ENCODE measurements at regions not wholly inside any gene's neighbourhood (a gene's known extent, or its start where the extent isn't known, plus 50 kb on each side); places are given as distances from the start of the nearest gene placed in this dataset.

DNA sequence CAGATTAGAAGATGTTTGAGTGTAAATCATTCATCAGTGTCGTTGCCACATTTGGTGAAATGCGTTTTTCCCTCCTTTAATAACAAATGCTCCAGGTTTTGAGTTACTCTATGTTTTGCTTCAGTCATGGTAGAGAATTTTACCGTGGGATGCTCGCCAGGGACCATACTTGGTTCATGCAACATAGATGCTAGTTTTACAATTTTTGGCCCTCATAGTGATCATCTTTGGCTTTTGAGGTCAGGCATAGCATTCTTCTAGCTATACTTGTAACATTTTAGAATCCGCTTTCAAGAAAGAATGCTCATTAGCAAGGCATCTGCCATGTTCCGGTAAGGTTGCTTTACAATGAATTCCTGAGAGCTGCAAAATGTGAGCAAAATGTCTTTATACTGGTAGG lies 147.2 kb downstream of the SPCS3 start:
- peaks cover 4% of the 10 kb centered on the region for H3K9me3 Mint-ChIP-seq (ENCODE audit: low read depth)
- H3K36me3 Mint-ChIP-seq (ENCODE audit: insufficient read depth): no peaks in the 10 kb centered on the region
- no peak overlapping the region for H3K4me3 Mint-ChIP-seq (ENCODE audit: low read depth)
- no peak overlapping the region for H3K27ac Mint-ChIP-seq
- no peak for TF ChIP-seq CTCF (IDR thresholded peaks at IDR 0.05; ENCODE audit: unreplicated experiment)
- H3K27me3 Mint-ChIP-seq: no peaks in the 10 kb centered on the region
- DNase-seq (ENCODE audit: low spot score, unreplicated experiment): no peak
- H3K4me1 Mint-ChIP-seq (ENCODE audit: low read depth): no peaks in the 10 kb centered on the region

DNA sequence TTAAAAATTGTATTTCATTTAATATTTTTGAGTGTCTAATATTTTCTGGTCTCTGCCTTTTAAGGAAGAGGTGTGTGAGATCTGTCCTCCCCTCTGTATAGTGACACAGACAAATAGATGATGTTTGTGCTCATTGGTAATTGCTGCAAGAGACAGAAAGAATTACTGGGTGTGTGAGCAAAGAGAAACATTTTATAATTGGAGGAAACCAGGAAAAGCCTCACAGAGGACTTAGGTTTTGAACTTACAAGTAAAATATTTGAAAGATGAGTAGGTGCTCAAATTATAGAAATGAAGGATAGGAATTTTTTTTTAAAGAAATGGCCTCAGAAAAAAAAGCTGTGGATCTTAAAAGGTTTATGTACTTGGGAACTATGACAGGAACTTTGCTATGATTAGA lies 149.8 kb downstream of the SPCS3 start:
- Mint-ChIP-seq H3K27me3 (no peaks in the 10 kb centered on the region), H3K36me3 (ENCODE audit: insufficient read depth) (peaks cover 2% of the 10 kb centered on the region), H3K4me1 (ENCODE audit: low read depth) (no peaks in the 10 kb centered on the region), H3K4me3 (ENCODE audit: low read depth) (no peak overlapping the region), H3K9me3 (ENCODE audit: low read depth) (peaks cover 8% of the 10 kb centered on the region), H3K27ac (no peak overlapping the region)
- no peak for TF ChIP-seq CTCF (IDR thresholded peaks at IDR 0.05; ENCODE audit: unreplicated experiment)
- no peak for DNase-seq (ENCODE audit: low spot score, unreplicated experiment)

DNA sequence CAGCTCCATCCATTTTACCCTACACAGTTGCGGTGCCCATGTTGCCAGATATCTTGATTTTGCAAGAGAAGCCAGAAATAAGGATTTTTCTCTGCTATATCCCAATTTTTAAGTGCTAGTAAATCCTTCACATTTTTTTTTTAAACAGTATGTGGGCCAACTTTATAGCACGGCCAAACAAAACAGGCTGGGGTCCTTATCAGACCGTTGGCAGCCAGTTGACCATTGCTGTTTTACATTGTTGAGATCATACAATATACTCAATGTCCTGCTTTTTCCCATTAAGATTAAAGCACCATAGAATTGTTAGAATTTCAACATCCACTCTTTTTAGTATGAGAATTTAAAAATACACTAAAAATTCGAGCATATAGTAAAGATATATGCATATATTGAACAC lies 150.9 kb downstream of the SPCS3 start:
- Mint-ChIP-seq H3K4me3 (ENCODE audit: low read depth) (no peak overlapping the region), H3K27ac (no peak overlapping the region), H3K27me3 (no peaks in the 10 kb centered on the region), H3K9me3 (ENCODE audit: low read depth) (peaks cover 15% of the 10 kb centered on the region), H3K4me1 (ENCODE audit: low read depth) (no peaks in the 10 kb centered on the region), H3K36me3 (ENCODE audit: insufficient read depth) (peaks cover 2% of the 10 kb centered on the region)
- DNase-seq (ENCODE audit: low spot score, unreplicated experiment): no peak
- TF ChIP-seq CTCF (IDR thresholded peaks at IDR 0.05; ENCODE audit: unreplicated experiment): no peak

- Mint-ChIP-seq H3K36me3 (ENCODE audit: insufficient read depth) (peaks cover 2% of the 10 kb centered on the region), H3K4me3 (ENCODE audit: low read depth) (no peak overlapping the region), H3K4me1 (ENCODE audit: low read depth) (no peaks in the 10 kb centered on the region), H3K9me3 (ENCODE audit: low read depth) (peaks cover 18% of the 10 kb centered on the region), H3K27ac (no peak overlapping the region), H3K27me3 (no peaks in the 10 kb centered on the region)
- no peak for TF ChIP-seq CTCF (IDR thresholded peaks at IDR 0.05; ENCODE audit: unreplicated experiment)
- no peak for DNase-seq (ENCODE audit: low spot score, unreplicated experiment)
These were observed 155.3 kb downstream of the SPCS3 start for GRCh38 chr4:176475067-176475466.

DNA sequence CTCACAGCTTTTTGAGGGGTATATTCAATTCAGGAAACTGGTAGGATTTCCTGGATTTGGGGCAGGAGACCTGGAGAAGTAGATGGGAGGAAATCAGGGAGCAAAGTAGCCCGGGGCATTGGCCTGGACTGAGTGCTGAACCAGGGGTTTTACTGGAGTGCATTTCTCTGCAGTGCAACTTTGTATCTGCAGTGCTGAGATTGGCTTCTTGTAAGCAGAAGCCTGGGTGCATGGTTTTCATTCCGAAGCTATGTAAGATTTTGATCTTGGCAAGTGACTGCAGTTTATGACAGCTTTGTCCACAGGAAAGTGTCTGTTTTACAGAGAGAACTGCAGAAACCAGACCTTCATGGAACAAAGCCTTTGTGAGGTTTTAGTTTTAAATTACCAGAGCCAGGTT lies 158.3 kb downstream of the SPCS3 start:
- H3K9me3 Mint-ChIP-seq (ENCODE audit: low read depth): peaks cover 13% of the 10 kb centered on the region
- no peaks in the 10 kb centered on the region for H3K4me1 Mint-ChIP-seq (ENCODE audit: low read depth)
- DNase-seq (ENCODE audit: low spot score, unreplicated experiment): no peak
- H3K27ac Mint-ChIP-seq: no peak overlapping the region
- no peak for TF ChIP-seq CTCF (IDR thresholded peaks at IDR 0.05; ENCODE audit: unreplicated experiment)
- no peaks in the 10 kb centered on the region for H3K27me3 Mint-ChIP-seq
- no peak overlapping the region for H3K4me3 Mint-ChIP-seq (ENCODE audit: low read depth)
- H3K36me3 Mint-ChIP-seq (ENCODE audit: insufficient read depth): peaks cover 2% of the 10 kb centered on the region

All from progenitor cell of endocrine pancreas (in vitro differentiated cells).